HG03378 (cell line): ENCODE measurements at regions not wholly inside any gene's neighbourhood (a gene's known extent, or its start where the extent isn't known, plus 50 kb on each side); places are given as distances from the start of the nearest gene placed in this dataset.

Source experiments
- ATAC-seq: cut with Tn5 transposase; IDR thresholded peaks from one replicate; pipeline ENCODE4 v1.9.1; 2021; ENCODE audit warnings: mild to moderate bottlenecking, moderate library complexity; ENCODE audit not compliant: unreplicated experiment

- ATAC-seq: no peak
These were observed 200.3 kb downstream of the ICE1 start for GRCh38 chr5:5622806-5623205.

GRCh38 chr5:5619546-5619945 is 197.1 kb downstream of the ICE1 start:
- no peak for ATAC-seq

- ATAC-seq: no peak
These were observed 194.5 kb downstream of the ICE1 start for GRCh38 chr5:5617024-5617423.

GRCh38 chr5:5616247-5616895 is 193.9 kb downstream of the ICE1 start:
- ATAC-seq: no peak

- ATAC-seq: no peak
These were observed 193.1 kb downstream of the ICE1 start for GRCh38 chr5:5615569-5615968.

- ATAC-seq: no peak
These were observed 190.9 kb downstream of the ICE1 start for GRCh38 chr5:5613261-5613990.

- ATAC-seq: no peak
These were observed 189.6 kb downstream of the ICE1 start for GRCh38 chr5:5612096-5612495.

- no peak for ATAC-seq
These were observed 187.5 kb downstream of the ICE1 start for GRCh38 chr5:5609935-5610334.

GRCh38 chr5:5605170-5605764 is 182.8 kb downstream of the ICE1 start:
- no peak for ATAC-seq

GRCh38 chr5:5602554-5602953 is 180.1 kb downstream of the ICE1 start:
- ATAC-seq: no peak

GRCh38 chr5:5598547-5599113 is 176.2 kb downstream of the ICE1 start:
- no peak for ATAC-seq

GRCh38 chr5:5593391-5593790 is 170.9 kb downstream of the ICE1 start:
- ATAC-seq: no peak

GRCh38 chr5:5592541-5592940 is 170.1 kb downstream of the ICE1 start:
- no peak for ATAC-seq

- ATAC-seq: no peak
These were observed 169.1 kb downstream of the ICE1 start for GRCh38 chr5:5591567-5591966.

- no peak for ATAC-seq
These were observed 167.4 kb downstream of the ICE1 start for GRCh38 chr5:5589857-5590256.

- ATAC-seq: no peak
These were observed 166.7 kb downstream of the ICE1 start for GRCh38 chr5:5588887-5589826.

GRCh38 chr5:5588386-5588785 is 165.9 kb downstream of the ICE1 start:
- no peak for ATAC-seq

GRCh38 chr5:5587474-5587873 is 165.0 kb downstream of the ICE1 start:
- no peak for ATAC-seq

GRCh38 chr5:5586721-5587120 is 164.2 kb downstream of the ICE1 start:
- ATAC-seq: no peak

- no peak for ATAC-seq
These were observed 163.4 kb downstream of the ICE1 start for GRCh38 chr5:5585751-5586341.
